Heart right ventricle (tissue), 16 donors: ENCODE measurements at regions not wholly inside any gene's neighbourhood (a gene's known extent, or its start where the extent isn't known, plus 50 kb on each side); places are given as distances from the start of the nearest gene placed in this dataset.
A peak's percentile ranks its signal among the peaks of the same experiment; 100 is the strongest.

Experiments used
- ATAC-seq, 8 donors: fragments of 200-7000 bp; cut with Tn5 transposase; one replicate each; pipeline ENCODE4 v1.9.1; 2020; ENCODE audit warnings: mild to moderate bottlenecking in 8 of 8, moderate library complexity in 8 of 8, moderate number of reproducible peaks in 1 of 8
- DNase-seq, 2 donors: peaks; one replicate each; pipeline ENCODE4 v3.0.0-alpha.2; 2020
- H3K27ac ChIP-seq, 10 donors: fragments of 200-600 bp; sonication (generic) in 2 of 10; one replicate each; pipeline versions ENCODE4 v1.5.0 to v1.8.0; 2020 to 2022; ENCODE audit warnings: mild to moderate bottlenecking in 3 of 10
- H3K27me3 ChIP-seq, 7 donors: fragments of 200-600 bp; one replicate each; pipeline ENCODE4 v1.8.0; 2021 to 2022; ENCODE audit warnings: mild to moderate bottlenecking in 2 of 7
- H3K36me3 ChIP-seq, 9 donors: fragments of 200-600 bp; sonication (generic) in 1 of 9; one replicate each; pipeline versions ENCODE4 v1.5.0 to v1.8.0; 2020 to 2022; ENCODE audit warnings: mild to moderate bottlenecking in 2 of 9
- H3K4me1 ChIP-seq, 9 donors: fragments of 200-600 bp; sonication (generic) in 1 of 9; one replicate each; pipeline versions ENCODE4 v1.5.0 to v1.8.0; 2020 to 2022; ENCODE audit warnings: mild to moderate bottlenecking in 4 of 9
- H3K4me3 ChIP-seq, 10 donors: fragments of 200-600 bp; sonication (generic) in 2 of 10; one replicate each; pipeline versions ENCODE4 v1.5.0 to v1.8.0; 2020 to 2022; ENCODE audit warnings: mild to moderate bottlenecking in 7 of 10, moderate library complexity in 2 of 10
- H3K9me3 ChIP-seq, 11 donors: fragments of 200-600 bp in 10 of 11; sonication (generic) in 2 of 11; one replicate each; pipeline versions ENCODE4 v1.5.0 to v1.8.0; 2013 to 2022; ENCODE audit warnings: mild to moderate bottlenecking in 2 of 11, control low read depth in 1 of 11, moderate library complexity in 1 of 11
- CTCF ChIP-seq, 9 donors: fragments of 200-600 bp; sonication (generic) in 2 of 9; IDR thresholded peaks; one replicate each; pipeline versions ENCODE4 v1.5.0 to v1.8.0; 2021 to 2022; ENCODE audit warnings: antibody characterized with exemption in 9 of 9, mild to moderate bottlenecking in 5 of 9, moderate library complexity in 1 of 9
- WGBS, 2 donors: extraction: QIAGEN DNeasy Blood & Tissue Kit; methylation state at CpG; one replicate each; pipeline ENCODE4 v1.1.7; 2013; ENCODE audit warnings: inconsistent platforms in 1 of 2; 5-methylcytosine and 5-hydroxymethylcytosine counted together
- intact Hi-C, 10 donors: fragments of 100-400 bp; cut with DNase I; formaldehyde crosslinking; loops; one replicate each; pipeline versions ENCODE4 v1.11.1 to v1.14.2; 2022
- donor health status: Arrhythmogenic right ventricular cardiomyopathy.
- donor health status: ischemic (EF 13 %, LVEDD 7.1; RV severe dilation, severe dysfunction).
- donor health status: healthy with polysubstance abuse.
- donor health status: DM: no; HTN: yes; CAD: no.
- donor health status: DM: no; HTN: no; CAD: no.
- donor health status: ischemic (EF 25% LVEDD 6.9; RV normal size, moderate dysfunction).
- donor health status: ischemic (EF 25% LVEDD 5.7; RV mildly dilated, moderate dysfunction).
- donor health status: healthy.
- donor health status: DM: yes; HTN: yes; CAD: no.
- donor health status: Ischemic cardiomyopathy.
- donor health status: ischemic (EF 35%, LVEDD 5.7; RV mildly dilated, moderate dysfunction).
- donor health status: nonischemic (EF 11% LVEDD 7.7; RV severe dilation, severe dysfunction).
- donor health status: DM: yes; HTN: yes; CAD: no.
- donor health status: PGD.
- donor health status: ischemic (EF 29% LVEDD 5.4; RV normal size, mild dysfunction).
- donor health status: nonischemic (EF 23%, LVEDD 6.1; RV moderate dilation, normal function).

- 78 to 80% methylated on average over 1 of the region's 1 CpG for WGBS, 2 donors
- peaks cover 0 to 51% (median 11%) of the 10 kb centered on the region in 7 donors for H3K27me3 ChIP-seq
Measured at GRCh38 chr12:54711669-54712068, 63.5 kb upstream of the DCD start.

GRCh38 chr12:54708826-54709225, 60.7 kb upstream of the DCD start:
- H3K27me3 ChIP-seq: peaks cover 0 to 28% (median 9%) of the 10 kb centered on the region in 7 donors
- no peak for DNase-seq
- H3K36me3 ChIP-seq: no peaks in the 10 kb centered on the region
- H3K4me3 ChIP-seq: no peak overlapping the region
- ATAC-seq: no peak
- intact Hi-C loops: loop anchor here in 3 of 10 donors (10.0 kb wide), 2 partner anchors 356 to 366 kb away; no protein-coding TSS in a partner anchor
- no peaks in the 10 kb centered on the region for H3K9me3 ChIP-seq
- TF ChIP-seq CTCF (IDR thresholded peaks at IDR 0.05): no peak
- WGBS, 2 donors: 83% methylated on average over 4 of the region's 4 CpGs
- H3K4me1 ChIP-seq: no peaks in the 10 kb centered on the region
- no peak overlapping the region for H3K27ac ChIP-seq

More at GRCh38 chr12:54711669-54712068, 63.5 kb upstream of the DCD start:
- H3K36me3 ChIP-seq: no peaks in the 10 kb centered on the region
- H3K27ac ChIP-seq: no peak overlapping the region
- DNase-seq: no peak
- TF ChIP-seq CTCF (IDR thresholded peaks at IDR 0.05): no peak
- no peak overlapping the region for H3K4me3 ChIP-seq
- no peaks in the 10 kb centered on the region for H3K4me1 ChIP-seq
- ATAC-seq: no peak
- H3K9me3 ChIP-seq: no peaks in the 10 kb centered on the region
- intact Hi-C loops: no loop called here

- Histone ChIP-seq H3K27ac (no peak overlapping the region), H3K4me1 (no peaks in the 10 kb centered on the region), H3K9me3 (no peaks in the 10 kb centered on the region), H3K36me3 (no peaks in the 10 kb centered on the region), H3K4me3 (no peak overlapping the region), H3K27me3 (peaks cover 0 to 10% (median 3%) of the 10 kb centered on the region in 7 donors)
- DNase-seq (no peak), ATAC-seq (no peak)
- TF ChIP-seq CTCF (IDR thresholded peaks at IDR 0.05): no peak
- 73 to 74% methylated on average over 8 of the region's 8 CpGs for WGBS, 2 donors
- intact Hi-C loops: loop anchor here in 6 of 10 donors (5.0 to 10.0 kb wide), 4 partner anchors 253 to 371 kb away; no protein-coding TSS in a partner anchor
Measured at GRCh38 chr12:54704202-54704601, 56.0 kb upstream of the DCD start.

- intact Hi-C loops: loop anchor here in 7 of 10 donors (2.0 to 10.0 kb wide), 5 partner anchors 255 to 373 kb away; no protein-coding TSS in a partner anchor
- Histone ChIP-seq H3K9me3 (no peaks in the 10 kb centered on the region), H3K27ac (no peak overlapping the region), H3K27me3 (peaks cover 0 to 16% (median 4%) of the 10 kb centered on the region in 7 donors), H3K4me3 (no peak overlapping the region), H3K4me1 (no peaks in the 10 kb centered on the region), H3K36me3 (no peaks in the 10 kb centered on the region)
- ATAC-seq: no peak
- peak; percentile 25 to 75 (median 65) for TF ChIP-seq CTCF (IDR thresholded peaks at IDR 0.05)
- WGBS, 2 donors: 19 to 25% methylated on average over 2 of the region's 2 CpGs
- no peak for DNase-seq
Measured at GRCh38 chr12:54701940-54702592, 53.9 kb upstream of the DCD start.
